ENCODE measurements at regions not wholly inside any gene's neighbourhood (a gene's known extent, or its start where the extent isn't known, plus 50 kb on each side); places are given as distances from the start of the nearest gene placed in this dataset.

DNA sequence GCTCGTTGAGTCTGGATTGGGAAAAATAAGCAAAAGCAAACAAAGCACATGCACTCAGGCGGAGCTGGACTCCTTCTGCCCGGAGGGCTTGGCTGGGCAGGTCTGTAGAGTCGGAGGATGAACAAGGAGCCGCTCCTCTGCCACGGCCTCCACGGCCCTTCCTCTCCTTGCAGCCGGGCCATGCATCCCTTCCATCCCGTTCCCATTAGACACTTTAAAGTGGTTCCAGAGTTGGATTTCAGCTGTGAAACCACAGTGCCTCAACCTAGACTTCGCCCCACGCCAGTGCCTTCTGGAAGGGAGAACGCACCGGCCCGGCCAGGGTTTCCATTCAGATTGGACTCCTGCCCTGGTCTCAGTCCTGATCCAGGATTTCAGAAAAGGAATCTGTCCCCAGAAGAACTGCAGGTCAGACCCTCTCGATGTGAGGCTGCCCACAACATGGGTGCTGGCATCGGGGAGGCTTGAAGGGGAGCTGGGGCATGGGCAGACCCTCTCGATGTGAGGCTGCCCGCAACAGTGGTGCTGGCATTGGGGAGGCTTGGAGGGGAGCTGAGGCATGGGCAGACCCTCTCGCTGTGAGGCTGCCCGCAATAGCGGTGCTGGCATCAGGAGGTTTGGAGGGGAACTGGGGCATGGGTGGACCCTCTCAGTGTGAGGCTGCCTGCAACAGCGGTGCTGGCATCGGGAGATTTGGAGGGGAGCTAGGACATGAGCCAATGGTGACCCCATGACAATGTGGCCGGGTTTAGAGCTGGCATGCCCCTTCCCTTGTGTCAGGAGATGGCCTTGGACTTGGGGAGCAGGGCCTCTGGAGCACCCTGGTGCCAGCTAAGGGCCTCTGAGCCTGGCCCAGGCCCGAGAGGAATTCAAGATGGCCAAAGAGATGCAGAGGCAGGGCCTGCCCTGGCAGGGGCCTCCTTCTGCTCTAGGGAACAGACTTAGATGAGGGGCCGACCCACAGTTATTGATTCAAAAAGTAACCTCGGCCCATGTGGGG, 304.5 kb downstream of the NDUFA10 start:
- TF ChIP-seq, protein P1, sequence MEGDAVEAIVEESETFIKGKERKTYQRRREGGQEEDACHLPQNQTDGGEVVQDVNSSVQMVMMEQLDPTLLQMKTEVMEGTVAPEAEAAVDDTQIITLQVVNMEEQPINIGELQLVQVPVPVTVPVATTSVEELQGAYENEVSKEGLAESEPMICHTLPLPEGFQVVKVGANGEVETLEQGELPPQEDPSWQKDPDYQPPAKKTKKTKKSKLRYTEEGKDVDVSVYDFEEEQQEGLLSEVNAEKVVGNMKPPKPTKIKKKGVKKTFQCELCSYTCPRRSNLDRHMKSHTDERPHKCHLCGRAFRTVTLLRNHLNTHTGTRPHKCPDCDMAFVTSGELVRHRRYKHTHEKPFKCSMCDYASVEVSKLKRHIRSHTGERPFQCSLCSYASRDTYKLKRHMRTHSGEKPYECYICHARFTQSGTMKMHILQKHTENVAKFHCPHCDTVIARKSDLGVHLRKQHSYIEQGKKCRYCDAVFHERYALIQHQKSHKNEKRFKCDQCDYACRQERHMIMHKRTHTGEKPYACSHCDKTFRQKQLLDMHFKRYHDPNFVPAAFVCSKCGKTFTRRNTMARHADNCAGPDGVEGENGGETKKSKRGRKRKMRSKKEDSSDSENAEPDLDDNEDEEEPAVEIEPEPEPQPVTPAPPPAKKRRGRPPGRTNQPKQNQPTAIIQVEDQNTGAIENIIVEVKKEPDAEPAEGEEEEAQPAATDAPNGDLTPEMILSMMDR (IDR thresholded peaks at IDR 0.05), result no peak
- TF ChIP-seq POLR2A (IDR thresholded peaks at IDR 0.05) (no peak), POLR2AphosphoS5 (IDR thresholded peaks at IDR 0.05) (no peak)
